ENCODE measurements at regions not wholly inside any gene's neighbourhood (a gene's known extent, or its start where the extent isn't known, plus 50 kb on each side); places are given as distances from the start of the nearest gene placed in this dataset.

GRCh38 chr2:21452678-21453077 is 328.9 kb downstream of the TDRD15 start:
- no peak for DNase-seq
- Histone ChIP-seq H3K36me3 (no peaks in the 10 kb centered on the region), H3K27me3 (no peaks in the 10 kb centered on the region), H3K27ac (no peak overlapping the region), H3K4me3 (no peak overlapping the region), H3K4me1 (ENCODE audit: insufficient read depth) (peaks cover 2% of the 10 kb centered on the region), H3K9me3 (no peaks in the 10 kb centered on the region)
- TF ChIP-seq, protein P1, sequence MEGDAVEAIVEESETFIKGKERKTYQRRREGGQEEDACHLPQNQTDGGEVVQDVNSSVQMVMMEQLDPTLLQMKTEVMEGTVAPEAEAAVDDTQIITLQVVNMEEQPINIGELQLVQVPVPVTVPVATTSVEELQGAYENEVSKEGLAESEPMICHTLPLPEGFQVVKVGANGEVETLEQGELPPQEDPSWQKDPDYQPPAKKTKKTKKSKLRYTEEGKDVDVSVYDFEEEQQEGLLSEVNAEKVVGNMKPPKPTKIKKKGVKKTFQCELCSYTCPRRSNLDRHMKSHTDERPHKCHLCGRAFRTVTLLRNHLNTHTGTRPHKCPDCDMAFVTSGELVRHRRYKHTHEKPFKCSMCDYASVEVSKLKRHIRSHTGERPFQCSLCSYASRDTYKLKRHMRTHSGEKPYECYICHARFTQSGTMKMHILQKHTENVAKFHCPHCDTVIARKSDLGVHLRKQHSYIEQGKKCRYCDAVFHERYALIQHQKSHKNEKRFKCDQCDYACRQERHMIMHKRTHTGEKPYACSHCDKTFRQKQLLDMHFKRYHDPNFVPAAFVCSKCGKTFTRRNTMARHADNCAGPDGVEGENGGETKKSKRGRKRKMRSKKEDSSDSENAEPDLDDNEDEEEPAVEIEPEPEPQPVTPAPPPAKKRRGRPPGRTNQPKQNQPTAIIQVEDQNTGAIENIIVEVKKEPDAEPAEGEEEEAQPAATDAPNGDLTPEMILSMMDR (IDR thresholded peaks at IDR 0.05): no peak
- TF ChIP-seq EP300 (IDR thresholded peaks at IDR 0.05) (no peak), POLR2A (IDR thresholded peaks at IDR 0.05) (no peak)
- WGBS, 3 donors: 26 to 35% (median 27%) methylated on average over 5 of the region's 5 CpGs
- intact Hi-C loops (cut with DNase I): no loop called here

DNA sequence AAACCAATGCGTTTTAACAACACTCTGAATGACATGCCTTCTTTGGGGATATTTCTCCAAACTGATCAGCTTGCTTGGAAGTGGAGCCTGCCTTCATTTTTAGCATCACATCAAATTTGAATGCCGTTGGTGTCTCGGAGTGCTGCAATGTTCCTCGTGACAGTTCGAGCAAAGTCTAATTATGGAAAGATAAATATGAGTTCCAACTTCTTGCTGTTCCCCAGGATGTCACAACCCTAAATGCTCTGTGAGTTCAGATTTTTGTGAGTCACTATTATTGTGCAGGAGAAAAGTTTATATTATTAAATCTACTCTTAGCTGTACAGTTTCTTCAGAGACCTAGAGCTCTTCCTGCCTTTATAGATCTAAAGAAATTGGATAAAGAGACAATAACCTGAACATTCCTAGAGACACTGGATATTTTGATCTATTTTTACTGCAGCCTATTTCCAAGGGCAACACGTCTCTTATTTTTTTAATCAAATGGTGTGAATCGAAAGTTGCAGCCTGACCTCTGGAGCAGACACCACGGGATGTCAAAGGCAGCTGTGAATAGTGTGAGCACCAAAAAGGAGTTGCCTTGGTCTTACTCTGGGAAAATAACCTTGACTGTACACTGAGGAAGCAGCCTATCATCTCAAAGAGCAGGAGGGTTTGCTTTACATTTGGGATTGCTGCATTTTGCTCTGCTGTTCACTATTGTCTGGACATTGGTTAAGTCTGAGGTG is 330.1 kb downstream of the TDRD15 start:
- DNase-seq: no peak
- no peak for TF ChIP-seq POLR2A (IDR thresholded peaks at IDR 0.05)
- no peak for TF ChIP-seq EP300 (IDR thresholded peaks at IDR 0.05)
- TF ChIP-seq, protein P1 (IDR thresholded peaks at IDR 0.05): no peak
- intact Hi-C loops (cut with DNase I): no loop called here
- Histone ChIP-seq H3K4me3 (no peak overlapping the region), H3K4me1 (ENCODE audit: insufficient read depth) (peaks cover 2% of the 10 kb centered on the region), H3K9me3 (no peaks in the 10 kb centered on the region), H3K36me3 (no peaks in the 10 kb centered on the region), H3K27ac (no peak overlapping the region), H3K27me3 (no peaks in the 10 kb centered on the region)
- 57 to 62% (median 61%) methylated on average over 8 of the region's 8 CpGs for WGBS, 3 donors

- no peaks in the 10 kb centered on the region for H3K36me3 ChIP-seq
- DNase-seq: no peak
- no peaks in the 10 kb centered on the region for H3K9me3 ChIP-seq
- TF ChIP-seq POLR2A (IDR thresholded peaks at IDR 0.05) (no peak), EP300 (IDR thresholded peaks at IDR 0.05) (no peak)
- TF ChIP-seq, protein P1 (IDR thresholded peaks at IDR 0.05): no peak
- no peak overlapping the region for H3K4me3 ChIP-seq
- H3K27ac ChIP-seq: no peak overlapping the region
- intact Hi-C loops (cut with DNase I): no loop called here
- WGBS, 3 donors: 84 to 89% (median 87%) methylated on average over 2 of the region's 2 CpGs
- H3K4me1 ChIP-seq (ENCODE audit: insufficient read depth): peaks cover 2% of the 10 kb centered on the region
- no peaks in the 10 kb centered on the region for H3K27me3 ChIP-seq
Measured at GRCh38 chr2:21454839-21455238, 331.1 kb downstream of the TDRD15 start.

DNA sequence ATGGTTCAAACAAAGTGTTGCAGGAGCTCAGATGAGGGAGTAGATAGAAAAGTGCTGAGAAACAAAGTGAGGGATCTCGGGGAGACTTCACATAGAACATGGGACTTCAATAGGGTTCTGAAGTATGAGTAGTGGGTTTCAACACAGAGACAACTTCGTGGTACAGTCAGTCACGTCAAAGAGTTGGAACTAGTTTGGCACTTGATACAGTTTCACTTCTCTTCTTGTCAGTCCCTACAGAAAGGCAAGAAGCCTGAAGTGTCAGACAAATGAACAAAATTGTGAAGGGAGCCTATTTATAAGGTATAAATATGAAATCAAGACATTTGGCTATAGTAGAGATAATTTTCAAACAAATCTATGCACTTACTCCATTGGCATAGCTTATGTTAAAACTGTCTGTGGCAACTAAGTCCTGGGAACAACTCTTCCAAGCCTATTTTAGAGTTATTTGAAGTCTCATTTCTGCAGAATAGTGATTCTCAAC is 338.0 kb downstream of the TDRD15 start:
- TF ChIP-seq, protein P1 (IDR thresholded peaks at IDR 0.05): no peak
- TF ChIP-seq POLR2A (IDR thresholded peaks at IDR 0.05) (no peak), EP300 (IDR thresholded peaks at IDR 0.05) (no peak)
- Histone ChIP-seq H3K36me3 (no peaks in the 10 kb centered on the region), H3K4me1 (ENCODE audit: insufficient read depth) (no peaks in the 10 kb centered on the region), H3K4me3 (no peak overlapping the region), H3K27me3 (no peaks in the 10 kb centered on the region), H3K9me3 (no peaks in the 10 kb centered on the region), H3K27ac (no peak overlapping the region)
- intact Hi-C loops (cut with DNase I): no loop called here
- WGBS, 3 donors: 83 to 87% (median 85%) methylated on average over 3 of the region's 3 CpGs
- no peak for DNase-seq

Measured in ovary (tissue), 7 donors.